ENCODE measurements at regions not wholly inside any gene's neighbourhood (a gene's known extent, or its start where the extent isn't known, plus 50 kb on each side); places are given as distances from the start of the nearest gene placed in this dataset.

- H3K36me3 ChIP-seq: no peaks in the 10 kb centered on the region
- H3K27ac ChIP-seq: no peak overlapping the region
- DNase-seq (no peak), ATAC-seq (no peak)
- no peaks in the 10 kb centered on the region for H3K4me1 ChIP-seq
- no peak for TF ChIP-seq CTCF (IDR thresholded peaks at IDR 0.05)
- intact Hi-C loops (cut with DNase I): no loop called here
- H3K9me3 ChIP-seq: no peaks in the 10 kb centered on the region
- no peak overlapping the region for H3K4me3 ChIP-seq
- peaks cover 0 to 57% of the 10 kb centered on the region in 2 donors for H3K27me3 ChIP-seq
Measured at GRCh38 chr5:175820230-175820629, 51.1 kb upstream of the CPLX2 start.
